HepG2 (cell line): ENCODE measurements at regions not wholly inside any gene's neighbourhood (a gene's known extent, or its start where the extent isn't known, plus 50 kb on each side); places are given as distances from the start of the nearest gene placed in this dataset.

Source experiments
- ATAC-seq: fragments of 200-7000 bp; cut with Tn5 transposase; 3 replicates; pipeline ENCODE4 v1.9.1; 2020; ENCODE audit warnings: mild to moderate bottlenecking, moderate library complexity
- BruUV-seq: library from RNA; stranded (reverse); fragments of 400-500 nt; replicated peaks from 2 replicates; lab custom pipeline; 2021; lab: Mats Ljungman, UMichigan
- CTCF ChIA-PET: fragments of 300-600 bp; formaldehyde crosslinking; extraction: SDS; loops from one replicate; lab custom pipeline; 2021; ENCODE audit warnings: low total read pairs, inconsistent platforms, low intra/inter-chr PET ratio; lab: Yijun Ruan, JAX
- POLR2A ChIA-PET: fragments of 350-600 bp; sonication (Branson Sonifier 250); formaldehyde crosslinking; loops from one replicate; lab custom pipeline; 2020; ENCODE audit warnings: antibody characterized with exemption, inconsistent platforms; lab: Yijun Ruan, JAX
- DNase-seq: peaks from one replicate; pipeline ENCODE4 v3.0.0-alpha.2; 2015; ENCODE audit warnings: low spot score
- FAIRE-seq: peaks from 3 replicates; lab custom pipeline; 2011; peaks lifted over from hg19 to GRCh38; lab: Jason Lieb, UNC
- H2AFZ ChIP-seq: one replicate; pipeline ENCODE4 v1.6.1; 2011; ENCODE audit warnings: low read length, inconsistent platforms
- H3K27ac ChIP-seq: fragments of 300-600 bp; 3 replicates; pipeline ENCODE4 v1.8.0; 2011; ENCODE audit warnings: mixed run types, mild to moderate bottlenecking, mixed read lengths, low read length, inconsistent platforms; ENCODE audit not compliant: insufficient read depth; ENCODE audit errors: extremely low read length
- H3K27me3 ChIP-seq, 2 experiments: fragments of 200-600 bp in 1 of 2; 2 replicates in 1 of 2; 3 replicates in 1 of 2; pipeline versions ENCODE4 v1.6.0 to v1.8.0; 2011; ENCODE audit warnings: low read length in 2 of 2, mild to moderate bottlenecking in 2 of 2, moderate library complexity in 2 of 2, inconsistent platforms in 1 of 2; ENCODE audit not compliant: insufficient read depth in 2 of 2, control insufficient read depth in 1 of 2
- H3K36me3 ChIP-seq, 2 experiments: fragments of 200-600 bp in 1 of 2; replicated peaks in 1 of 2; 2 replicates in 1 of 2; 3 replicates in 1 of 2; pipeline versions ENCODE4 v1.5.1 to v1.8.0; 2011; ENCODE audit warnings: low read length in 2 of 2, inconsistent platforms in 1 of 2; ENCODE audit not compliant: insufficient read depth in 2 of 2, control insufficient read depth in 1 of 2
- H3K4me1 ChIP-seq: 2 replicates; pipeline ENCODE4 v1.5.1; 2012; ENCODE audit warnings: low read length, inconsistent platforms; ENCODE audit not compliant: insufficient read depth
- H3K4me2 ChIP-seq: 2 replicates; pipeline ENCODE4 v1.6.0; 2011; ENCODE audit warnings: low read depth, low read length, inconsistent platforms
- H3K4me3 ChIP-seq, 3 experiments: fragments of 200-600 bp in 1 of 3; sonication (generic), shearing (Covaris generic) in 1 of 3; replicated peaks in 1 of 3; 2 replicates each; pipeline ENCODE4 v1.5.1; 2011 to 2016; ENCODE audit warnings: low read length in 3 of 3, inconsistent platforms in 2 of 3, low read depth in 2 of 3, mild to moderate bottlenecking in 2 of 3, control low read depth in 1 of 3, mixed read lengths in 1 of 3; ENCODE audit not compliant: insufficient read depth in 1 of 3
- H3K79me2 ChIP-seq: one replicate; pipeline ENCODE4 v1.6.1; 2011; ENCODE audit warnings: low read length, inconsistent platforms; ENCODE audit not compliant: insufficient read depth
- H3K9ac ChIP-seq: 2 replicates; pipeline ENCODE4 v1.6.0; 2011; ENCODE audit warnings: mild to moderate bottlenecking, low read depth, low read length, inconsistent platforms; ENCODE audit not compliant: insufficient read depth
- H3K9me3 ChIP-seq: 2 replicates; pipeline ENCODE4 v1.5.1; 2012; ENCODE audit warnings: mild to moderate bottlenecking, low read length
- H4K20me1 ChIP-seq: 2 replicates; pipeline ENCODE4 v1.6.0; 2011; ENCODE audit warnings: inconsistent platforms, mild to moderate bottlenecking, low read length, moderate library complexity; ENCODE audit not compliant: insufficient read depth
- CCDC6 ChIP-seq: sonication (generic); formaldehyde crosslinking; IDR thresholded peaks from 2 replicates; pipeline ENCODE4 v1.8.1; 2022; ENCODE audit warnings: mild to moderate bottlenecking, missing genetic modification reagents, moderate library complexity
- KAT2B ChIP-seq: fragments of 150-350 bp; IDR thresholded peaks from 2 replicates; pipeline ENCODE4 v1.6.1; 2014; ENCODE audit warnings: low read depth, low read length, borderline replicate concordance
- NPAS2 ChIP-seq: sonication (generic); formaldehyde crosslinking; IDR thresholded peaks from 2 replicates; pipeline ENCODE4 v1.8.0; 2022; ENCODE audit warnings: mild to moderate bottlenecking, missing genetic modification reagents, borderline replicate concordance
- NR2F2 ChIP-seq: IDR thresholded peaks from 2 replicates; pipeline ENCODE4 v1.6.1; 2012; ENCODE audit warnings: low read depth, inconsistent platforms, borderline replicate concordance
- TAF15 ChIP-seq: fragments of 200-400 bp; formaldehyde crosslinking; IDR thresholded peaks from one replicate; pipeline ENCODE4 v1.6.1; 2018; ENCODE audit warnings: mild to moderate bottlenecking, low read depth, low read length; ENCODE audit not compliant: poor library complexity, severe bottlenecking
- ZNF34 ChIP-seq: sonication (generic); formaldehyde crosslinking; IDR thresholded peaks from 2 replicates; pipeline ENCODE4 v1.4.0; 2020; ENCODE audit warnings: mild to moderate bottlenecking, missing genetic modification reagents, borderline replicate concordance
- ZNF501 ChIP-seq: sonication (generic); formaldehyde crosslinking; IDR thresholded peaks from 2 replicates; pipeline ENCODE4 v1.5.1; 2020; ENCODE audit warnings: mild to moderate bottlenecking, moderate library complexity, missing genetic modification reagents
- ZNF589 ChIP-seq: sonication (generic); formaldehyde crosslinking; conservative IDR thresholded peaks from 2 replicates; pipeline ENCODE4 v1.8.0; 2022; ENCODE audit warnings: mild to moderate bottlenecking, moderate library complexity, missing genetic modification reagents
- ZSCAN25 ChIP-seq: sonication (generic); formaldehyde crosslinking; IDR thresholded peaks from 2 replicates; pipeline ENCODE4 v1.8.0; 2022; ENCODE audit warnings: mild to moderate bottlenecking, missing genetic modification reagents
- WGBS: methylation state at CpG from one replicate; pipeline ENCODE4 v1.1.6; 2017; ENCODE audit warnings: low lambda C conversion rate; 5-methylcytosine and 5-hydroxymethylcytosine counted together
- in situ Hi-C: cut with HindIII; loops from 2 replicates; pipeline ENCODE4 v1.10.0; 2017; ENCODE audit warnings: low pct_unique_long_range_greater_than_20kb; ENCODE audit not compliant: extremely low pct_ligation_motif_present
- intact Hi-C: fragments of 100-400 bp; cut with micrococcal nuclease; formaldehyde crosslinking; loops from one replicate; pipeline ENCODE4 v1.10.0; 2022; ENCODE audit not compliant: unreplicated experiment
- TF ChIP-seq, protein P1 (sequence below): sonication (generic); formaldehyde crosslinking; IDR thresholded peaks from 2 replicates; pipeline ENCODE4 v1.4.0; 2020; ENCODE audit warnings: missing genetic modification reagents, borderline replicate concordance
- TF ChIP-seq, protein P2 (sequence below): sonication (generic); formaldehyde crosslinking; IDR thresholded peaks from 2 replicates; pipeline ENCODE4 v1.4.0; 2020; ENCODE audit warnings: missing genetic modification reagents, low read depth, mild to moderate bottlenecking, borderline replicate concordance
- TF ChIP-seq, protein P3 (sequence below): IDR thresholded peaks from 2 replicates; pipeline ENCODE4 v1.6.1; 2016; ENCODE audit warnings: low read depth, borderline replicate concordance

DNA sequence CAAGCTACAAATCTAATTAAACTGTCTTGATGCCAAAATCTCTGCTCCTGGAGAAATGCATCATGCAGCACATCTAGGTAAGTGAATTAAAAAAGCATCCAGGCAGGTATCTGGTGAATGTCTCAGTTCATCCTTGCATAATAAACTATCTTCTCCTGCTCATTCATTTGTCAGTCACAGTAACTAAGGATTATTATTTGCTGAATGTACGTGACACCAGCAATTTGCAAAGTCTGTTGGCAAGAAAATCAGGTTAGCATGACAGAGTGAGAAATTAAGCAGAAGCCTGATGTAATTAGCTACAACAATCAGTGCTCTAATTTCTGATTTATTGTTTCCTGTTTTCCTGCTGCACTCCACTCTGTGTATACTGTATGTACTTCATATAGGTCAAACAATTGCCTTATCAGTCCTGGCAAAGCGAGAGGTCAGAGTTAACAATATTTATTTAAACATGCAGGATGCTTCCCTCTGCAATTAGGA, 213.6 kb downstream of the FBXO8 start (continued):
- no peak for TF ChIP-seq TAF15
- no peak for TF ChIP-seq ZNF501 (CRISPR knock-in tag)
- TF ChIP-seq, all 625 proteins: peak for 0

DNA sequence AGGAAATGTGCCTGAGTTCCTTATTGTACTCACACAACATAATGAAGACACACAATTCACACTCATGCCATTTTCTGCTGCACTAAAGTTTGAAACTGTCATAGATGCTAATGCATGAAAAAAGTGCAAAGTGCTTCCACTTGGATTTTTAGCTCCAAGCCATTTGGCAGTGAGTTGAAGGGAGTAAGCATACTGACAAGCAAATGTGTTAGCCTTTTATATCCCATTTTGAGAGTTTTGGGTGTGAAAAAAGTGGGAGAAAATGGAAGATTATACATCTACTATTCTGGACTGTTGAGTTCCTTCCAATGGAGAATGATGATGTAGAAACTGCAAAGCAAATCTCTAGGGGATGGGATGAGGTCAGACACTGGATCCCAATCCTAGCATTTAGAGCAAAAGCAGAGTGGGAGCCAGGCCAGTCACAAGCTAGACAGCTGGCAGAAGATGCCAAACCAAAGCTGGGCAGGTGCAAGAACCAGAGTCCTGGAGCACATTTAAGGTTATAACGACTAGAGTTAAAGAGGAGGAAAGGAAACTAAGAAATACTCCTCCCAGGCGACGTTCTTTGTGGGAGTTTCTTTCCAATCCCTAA, 216.8 kb downstream of the FBXO8 start:
- 3% methylated on average over 3 of the region's 3 CpGs for WGBS
- ChIA-PET CTCF (no interaction called here), POLR2A (no interaction called here)
- Histone ChIP-seq H3K27ac (no peak overlapping the region), H4K20me1 (no peaks in the 10 kb centered on the region), H3K9me3 (no peaks in the 10 kb centered on the region), H3K79me2 (no peaks in the 10 kb centered on the region), H3K4me1 (no peaks in the 10 kb centered on the region), H2AFZ (no peak overlapping the region), H3K4me2 (no peak overlapping the region), H3K9ac (no peak overlapping the region), H3K4me3 (no peak overlapping the region), H3K27me3 (no peaks in the 10 kb centered on the region), H3K36me3 (no peaks in the 10 kb centered on the region)
- FAIRE-seq (no peak), DNase-seq (no peak), ATAC-seq (no peak)
- intact Hi-C loops (no loop called here), in situ Hi-C loops (no loop called here)
- BruUV-seq = no TSS peak
- no peak for TF ChIP-seq ZNF34
- no peak for TF ChIP-seq KAT2B
- TF ChIP-seq ZSCAN25 (CRISPR knock-in tag) = no peak
- no peak for TF ChIP-seq NR2F2
- TF ChIP-seq, protein P1, sequence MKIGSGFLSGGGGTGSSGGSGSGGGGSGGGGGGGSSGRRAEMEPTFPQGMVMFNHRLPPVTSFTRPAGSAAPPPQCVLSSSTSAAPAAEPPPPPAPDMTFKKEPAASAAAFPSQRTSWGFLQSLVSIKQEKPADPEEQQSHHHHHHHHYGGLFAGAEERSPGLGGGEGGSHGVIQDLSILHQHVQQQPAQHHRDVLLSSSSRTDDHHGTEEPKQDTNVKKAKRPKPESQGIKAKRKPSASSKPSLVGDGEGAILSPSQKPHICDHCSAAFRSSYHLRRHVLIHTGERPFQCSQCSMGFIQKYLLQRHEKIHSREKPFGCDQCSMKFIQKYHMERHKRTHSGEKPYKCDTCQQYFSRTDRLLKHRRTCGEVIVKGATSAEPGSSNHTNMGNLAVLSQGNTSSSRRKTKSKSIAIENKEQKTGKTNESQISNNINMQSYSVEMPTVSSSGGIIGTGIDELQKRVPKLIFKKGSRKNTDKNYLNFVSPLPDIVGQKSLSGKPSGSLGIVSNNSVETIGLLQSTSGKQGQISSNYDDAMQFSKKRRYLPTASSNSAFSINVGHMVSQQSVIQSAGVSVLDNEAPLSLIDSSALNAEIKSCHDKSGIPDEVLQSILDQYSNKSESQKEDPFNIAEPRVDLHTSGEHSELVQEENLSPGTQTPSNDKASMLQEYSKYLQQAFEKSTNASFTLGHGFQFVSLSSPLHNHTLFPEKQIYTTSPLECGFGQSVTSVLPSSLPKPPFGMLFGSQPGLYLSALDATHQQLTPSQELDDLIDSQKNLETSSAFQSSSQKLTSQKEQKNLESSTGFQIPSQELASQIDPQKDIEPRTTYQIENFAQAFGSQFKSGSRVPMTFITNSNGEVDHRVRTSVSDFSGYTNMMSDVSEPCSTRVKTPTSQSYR (CRISPR knock-in tag) = no peak
- no peak for TF ChIP-seq CCDC6 (CRISPR knock-in tag)
- TF ChIP-seq, protein P2, sequence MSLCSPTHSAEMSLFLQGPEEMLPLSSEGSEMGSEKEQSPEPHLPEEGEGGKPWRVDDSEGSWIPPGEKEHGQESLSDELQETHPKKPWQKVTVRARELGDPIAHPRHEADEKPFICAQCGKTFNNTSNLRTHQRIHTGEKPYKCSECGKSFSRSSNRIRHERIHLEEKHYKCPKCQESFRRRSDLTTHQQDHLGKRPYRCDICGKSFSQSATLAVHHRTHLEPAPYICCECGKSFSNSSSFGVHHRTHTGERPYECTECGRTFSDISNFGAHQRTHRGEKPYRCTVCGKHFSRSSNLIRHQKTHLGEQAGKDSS (CRISPR knock-in tag) = no peak
- no peak for TF ChIP-seq ZNF589
- TF ChIP-seq NPAS2 (CRISPR knock-in tag) = no peak
- TF ChIP-seq, protein P3, sequence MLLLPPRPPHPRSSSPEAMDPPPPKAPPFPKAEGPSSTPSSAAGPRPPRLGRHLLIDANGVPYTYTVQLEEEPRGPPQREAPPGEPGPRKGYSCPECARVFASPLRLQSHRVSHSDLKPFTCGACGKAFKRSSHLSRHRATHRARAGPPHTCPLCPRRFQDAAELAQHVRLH (CRISPR knock-in tag) = no peak
